ENCODE measurements at regions not wholly inside any gene's neighbourhood (a gene's known extent, or its start where the extent isn't known, plus 50 kb on each side); places are given as distances from the start of the nearest gene placed in this dataset.

DNA sequence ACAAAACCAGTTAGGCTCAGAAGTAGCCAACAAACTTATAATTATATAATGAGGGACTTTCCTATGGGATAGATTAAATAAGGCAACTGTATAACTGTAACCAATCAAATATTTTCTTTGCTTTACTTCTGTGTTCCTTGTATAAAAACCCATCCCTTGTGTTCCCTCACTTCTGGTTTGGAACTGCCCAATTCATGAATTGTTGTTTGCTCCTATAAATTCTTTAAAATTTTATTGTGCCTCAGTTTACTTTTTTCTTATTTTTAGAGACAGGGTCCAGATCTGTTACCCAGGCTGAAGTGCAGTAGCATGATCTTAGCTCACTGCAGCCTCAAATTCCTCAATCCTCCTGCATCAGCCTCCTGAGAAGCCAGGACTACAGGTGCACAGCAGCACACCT is 155.7 kb downstream of the SMAD6 start:
- Histone ChIP-seq H3K27me3 (replicated peaks in 1 of 4; ENCODE audit: control insufficient read depth in 3 of 4, extremely low read depth in 1 of 4, insufficient read depth in 3 of 4, low read length in 3 of 4) (no peaks in the 10 kb centered on the region; a peak in 1 of 7 replicates), H4K8ac (ENCODE audit: extremely low read depth, insufficient read depth, low read length) (no peak overlapping the region), H3K23ac (ENCODE audit: insufficient read length) (no peak overlapping the region), H3K56ac (replicated peaks; ENCODE audit: insufficient read length, low read depth, low read length) (no peak overlapping the region), H3K79me2 (ENCODE audit: control insufficient read depth in 1 of 2, insufficient read depth in 2 of 2, low read length in 2 of 2) (no peaks in the 10 kb centered on the region), H3K4ac (replicated peaks; ENCODE audit: insufficient read length, low read depth, low read length) (no peak overlapping the region), H3K9ac (replicated peaks in 1 of 4; ENCODE audit: extremely low read depth in 1 of 4, low read depth in 3 of 4, low read length in 3 of 4) (no peak overlapping the region), H2AFZ (ENCODE audit: low read length) (no peak overlapping the region), H4K5ac (ENCODE audit: insufficient read length, low read depth, low read length) (no peak overlapping the region), H3K4me3 (ENCODE audit: extremely low read depth in 1 of 4, insufficient read depth in 2 of 4, low read depth in 3 of 4, low read length in 4 of 4) (no peak overlapping the region), H3K23me2 (ENCODE audit: low read depth, low read length) (no peaks in the 10 kb centered on the region), H3K36me3 (ENCODE audit: control insufficient read depth in 2 of 4, insufficient read depth in 4 of 4, low read length in 3 of 4) (no peaks in the 10 kb centered on the region), H2BK20ac (ENCODE audit: low read length) (no peak overlapping the region), H4K91ac (replicated peaks; ENCODE audit: insufficient read length, low read length) (no peak overlapping the region), H3K4me1 (replicated peaks in 1 of 4; ENCODE audit: control insufficient read depth in 3 of 4, insufficient read depth in 4 of 4, low read length in 3 of 4) (no peaks in the 10 kb centered on the region), H3K79me1 (ENCODE audit: low read depth, low read length) (no peaks in the 10 kb centered on the region), H2BK12ac (ENCODE audit: low read depth, low read length) (no peak overlapping the region), H3K14ac (ENCODE audit: insufficient read length) (no peak overlapping the region), H2AK5ac (ENCODE audit: low read depth, low read length) (no peak overlapping the region), H3K18ac (ENCODE audit: extremely low read depth, low read length) (no peak overlapping the region), H3K4me2 (ENCODE audit: insufficient read depth in 1 of 2, low read depth in 2 of 2, low read length in 2 of 2) (no peak overlapping the region), H4K20me1 (replicated peaks in 1 of 2; ENCODE audit: control insufficient read depth in 1 of 2, insufficient read depth in 2 of 2, low read length in 2 of 2) (no peaks in the 10 kb centered on the region), H2BK120ac (replicated peaks; ENCODE audit: low read depth, low read length) (no peak overlapping the region), H2BK5ac (ENCODE audit: low read depth, low read length) (no peak overlapping the region), H3K9me3 (ENCODE audit: insufficient read depth in 2 of 2, low read depth in 1 of 2, low read length in 1 of 2) (no peaks in the 10 kb centered on the region), H3K27ac (ENCODE audit: low read depth, low read length) (no peak overlapping the region), H2BK15ac (ENCODE audit: low read length) (no peak overlapping the region)
- POLR2A ChIA-PET (ENCODE audit: partially characterized antibody) = no interaction called here
- CTCF ChIA-PET (ENCODE audit: partially characterized antibody) = interaction anchor here (2.0 kb wide), 1 partner anchor 26 kb away, joined by 7 read pairs; no protein-coding TSS in a partner anchor
- no peak for FAIRE-seq
- DNase-seq (ENCODE audit: low read depth in 1 of 2, low spot score in 2 of 2) = no peak
- TF ChIP-seq FOSL1 (IDR thresholded peaks at IDR 0.05; ENCODE audit: insufficient read depth, low read depth, low read length) (no peak), USF2 (IDR thresholded peaks at IDR 0.05; ENCODE audit: low read length) (no peak), HDAC6 (IDR thresholded peaks at IDR 0.05; ENCODE audit: low read depth, low read length) (no peak), ATF2 (IDR thresholded peaks at IDR 0.05; ENCODE audit: low read length) (no peak), KDM4A (IDR thresholded peaks at IDR 0.05; ENCODE audit: low read depth, low read length, severe bottlenecking) (no peak), SP1 (IDR thresholded peaks at IDR 0.05; ENCODE audit: low read depth, low read length) (no peak), ATF3 (IDR thresholded peaks at IDR 0.05; ENCODE audit: insufficient read depth, low read depth, low read length) (no peak), NRF1 (IDR thresholded peaks at IDR 0.05; ENCODE audit: low read depth, low read length) (no peak)
- TF ChIP-seq, protein P1, sequence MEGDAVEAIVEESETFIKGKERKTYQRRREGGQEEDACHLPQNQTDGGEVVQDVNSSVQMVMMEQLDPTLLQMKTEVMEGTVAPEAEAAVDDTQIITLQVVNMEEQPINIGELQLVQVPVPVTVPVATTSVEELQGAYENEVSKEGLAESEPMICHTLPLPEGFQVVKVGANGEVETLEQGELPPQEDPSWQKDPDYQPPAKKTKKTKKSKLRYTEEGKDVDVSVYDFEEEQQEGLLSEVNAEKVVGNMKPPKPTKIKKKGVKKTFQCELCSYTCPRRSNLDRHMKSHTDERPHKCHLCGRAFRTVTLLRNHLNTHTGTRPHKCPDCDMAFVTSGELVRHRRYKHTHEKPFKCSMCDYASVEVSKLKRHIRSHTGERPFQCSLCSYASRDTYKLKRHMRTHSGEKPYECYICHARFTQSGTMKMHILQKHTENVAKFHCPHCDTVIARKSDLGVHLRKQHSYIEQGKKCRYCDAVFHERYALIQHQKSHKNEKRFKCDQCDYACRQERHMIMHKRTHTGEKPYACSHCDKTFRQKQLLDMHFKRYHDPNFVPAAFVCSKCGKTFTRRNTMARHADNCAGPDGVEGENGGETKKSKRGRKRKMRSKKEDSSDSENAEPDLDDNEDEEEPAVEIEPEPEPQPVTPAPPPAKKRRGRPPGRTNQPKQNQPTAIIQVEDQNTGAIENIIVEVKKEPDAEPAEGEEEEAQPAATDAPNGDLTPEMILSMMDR (IDR thresholded peaks at IDR 0.05; ENCODE audit: control extremely low read depth in 1 of 3, insufficient read depth in 1 of 3, low read depth in 1 of 3, low read length in 3 of 3) = no peak
